GM12801 (cell line): ENCODE measurements at regions not wholly inside any gene's neighbourhood (a gene's known extent, or its start where the extent isn't known, plus 50 kb on each side); places are given as distances from the start of the nearest gene placed in this dataset.

Experiments used
- CTCF ChIP-seq: IDR thresholded peaks from one replicate; pipeline ENCODE4 v1.5.1; 2011; ENCODE audit warnings: control low read depth; ENCODE audit not compliant: insufficient read length; ENCODE audit errors: extremely low read depth

- no peak for TF ChIP-seq CTCF
These were observed 352.5 kb upstream of the CCDC179 start for GRCh38 chr11:23212807-23213206.

DNA sequence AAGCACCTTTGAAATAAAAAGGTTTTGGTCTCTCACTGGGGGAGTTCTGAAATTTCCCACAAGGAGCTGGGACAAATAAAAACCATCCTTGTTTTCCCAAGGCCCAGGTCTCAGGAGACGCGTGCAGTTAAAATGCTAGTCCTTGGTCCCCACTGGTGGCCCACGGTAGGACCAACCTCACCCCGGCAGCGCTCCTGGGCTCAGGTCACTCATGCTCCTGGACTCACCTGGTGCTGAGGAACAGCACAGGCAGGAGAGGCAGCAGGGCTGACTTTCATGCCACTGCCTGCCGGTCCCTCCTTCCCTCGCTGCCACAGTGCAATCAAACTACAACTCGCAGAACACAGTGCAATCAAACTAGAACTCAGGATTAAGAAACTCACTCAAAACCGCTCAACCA lies 356.8 kb upstream of the CCDC179 start:
- TF ChIP-seq CTCF = no peak

GRCh38 chr11:23221366-23221765 lies 361.1 kb upstream of the CCDC179 start:
- no peak for TF ChIP-seq CTCF

GRCh38 chr11:23226331-23227077 lies 366.2 kb upstream of the CCDC179 start:
- no peak for TF ChIP-seq CTCF

GRCh38 chr11:23227078-23227445 lies 366.8 kb upstream of the CCDC179 start:
- no peak for TF ChIP-seq CTCF

DNA sequence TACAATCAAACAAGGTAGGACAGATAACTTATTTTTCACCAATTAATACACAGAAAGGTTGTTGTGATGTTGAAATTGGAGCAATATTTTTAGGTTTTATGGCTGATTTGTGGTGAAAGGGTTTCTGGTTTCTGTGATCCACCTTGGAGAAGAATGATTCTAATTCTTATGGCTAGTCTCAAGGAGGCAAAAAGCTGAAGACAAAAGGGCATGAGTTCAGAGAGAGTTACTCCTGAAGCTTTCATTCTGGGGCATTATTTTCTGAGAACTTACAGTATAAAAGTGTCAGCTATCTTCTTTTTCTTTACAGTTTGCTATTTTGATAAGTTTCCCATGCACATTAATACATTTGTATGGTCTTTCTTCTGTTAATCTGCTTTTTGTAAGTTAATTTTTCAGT lies 372.4 kb upstream of the CCDC179 start:
- no peak for TF ChIP-seq CTCF

GRCh38 chr11:23233075-23233474 lies 372.8 kb upstream of the CCDC179 start:
- no peak for TF ChIP-seq CTCF
